ENCODE measurements at regions not wholly inside any gene's neighbourhood (a gene's known extent, or its start where the extent isn't known, plus 50 kb on each side); places are given as distances from the start of the nearest gene placed in this dataset.

GRCh38 chr5:99922386-99922785 is 612.8 kb upstream of the FAM174A start:
- TF ChIP-seq POLR2A (IDR thresholded peaks at IDR 0.05; ENCODE audit: control extremely low read depth in 1 of 2, low read depth in 2 of 2, low read length in 2 of 2) (no peak), POLR2AphosphoS5 (IDR thresholded peaks at IDR 0.05; ENCODE audit: low read depth, low read length) (no peak), CTCF (IDR thresholded peaks at IDR 0.05; ENCODE audit: control extremely low read depth in 1 of 3, insufficient read depth in 1 of 3, low read depth in 1 of 3, low read length in 3 of 3) (no peak), MAX (IDR thresholded peaks at IDR 0.05) (no peak), CREB1 (IDR thresholded peaks at IDR 0.05) (no peak), MAFK (IDR thresholded peaks at IDR 0.05; ENCODE audit: low read depth, low read length) (no peak), CBX5 (IDR thresholded peaks at IDR 0.05; ENCODE audit: low read depth, low read length) (no peak), TCF12 (IDR thresholded peaks at IDR 0.05; ENCODE audit: low read depth, low read length) (no peak), JUN (IDR thresholded peaks at IDR 0.05; ENCODE audit: low read depth, low read length) (no peak), ATF3 (IDR thresholded peaks at IDR 0.05; ENCODE audit: insufficient read depth, low read depth, low read length) (no peak), ASH2L (IDR thresholded peaks at IDR 0.05; ENCODE audit: low read length) (no peak), EP300 (IDR thresholded peaks at IDR 0.05; ENCODE audit: borderline replicate concordance in 1 of 2, low read depth in 2 of 2, low read length in 2 of 2) (no peak)

Measured in H1 (cell line).